NCI-H1092 (cell line): ENCODE measurements at regions not wholly inside any gene's neighbourhood (a gene's known extent, or its start where the extent isn't known, plus 50 kb on each side); places are given as distances from the start of the nearest gene placed in this dataset.

Experiments used
- DNase-seq: peaks from one replicate; lab custom pipeline; 2025; lab: John Stamatoyannopoulos, UW

DNA sequence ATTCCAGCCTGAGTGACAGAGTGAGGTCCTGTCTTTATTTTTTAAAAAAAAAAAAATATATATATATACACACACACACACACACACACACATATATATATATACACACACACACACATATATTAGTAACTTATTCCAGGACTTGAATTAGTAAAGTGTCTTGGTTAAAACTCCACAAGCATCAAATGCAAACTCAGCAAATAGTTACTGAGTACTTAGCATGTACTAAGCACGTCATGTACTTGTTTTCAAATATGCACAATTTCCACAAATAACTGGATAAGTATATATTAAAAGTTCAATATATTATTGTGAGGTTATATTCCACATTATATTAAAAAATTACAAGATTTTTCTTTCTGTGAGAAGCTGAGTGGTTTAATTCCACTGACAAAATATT lies 304.7 kb downstream of the ZEB2 start:
- DNase-seq = no peak

DNA sequence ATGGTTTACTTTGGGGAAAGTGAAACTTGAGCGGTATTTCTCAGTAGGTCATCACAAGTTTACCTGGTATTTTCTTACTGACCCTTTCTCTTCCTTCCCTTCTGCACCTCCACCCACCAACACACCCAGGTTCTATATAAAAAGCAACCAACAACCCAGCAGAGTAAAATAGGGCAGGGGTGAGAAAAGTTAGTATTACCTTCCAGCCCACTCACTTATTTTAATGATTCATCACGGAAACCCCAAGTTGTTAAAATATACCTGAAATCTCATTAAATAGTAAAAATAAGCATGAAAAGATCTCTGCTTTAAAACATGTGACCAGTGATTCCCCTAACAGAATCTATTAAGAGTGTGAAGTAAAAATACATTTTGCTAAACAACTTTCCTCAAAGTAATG lies 306.1 kb downstream of the ZEB2 start:
- DNase-seq = no peak

DNA sequence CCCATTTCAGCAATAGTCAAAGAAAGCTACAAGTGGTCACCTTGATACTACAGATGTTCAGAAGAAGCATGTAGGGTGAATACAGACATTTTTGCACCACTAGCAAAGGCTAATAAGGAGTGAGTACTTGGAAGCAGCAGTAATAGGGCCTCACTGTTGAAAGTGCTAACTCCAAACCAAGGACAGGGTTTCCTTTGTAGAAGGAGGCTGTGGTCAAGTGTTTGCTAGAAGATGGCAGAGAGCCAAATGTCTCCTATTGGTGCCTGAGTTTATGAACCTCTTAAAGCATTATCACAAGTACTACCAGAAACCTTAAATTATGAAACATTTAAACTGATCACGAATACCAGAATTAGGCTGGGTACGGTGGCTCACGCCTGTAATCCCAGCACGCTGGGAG lies 308.1 kb downstream of the ZEB2 start:
- DNase-seq = no peak

DNA sequence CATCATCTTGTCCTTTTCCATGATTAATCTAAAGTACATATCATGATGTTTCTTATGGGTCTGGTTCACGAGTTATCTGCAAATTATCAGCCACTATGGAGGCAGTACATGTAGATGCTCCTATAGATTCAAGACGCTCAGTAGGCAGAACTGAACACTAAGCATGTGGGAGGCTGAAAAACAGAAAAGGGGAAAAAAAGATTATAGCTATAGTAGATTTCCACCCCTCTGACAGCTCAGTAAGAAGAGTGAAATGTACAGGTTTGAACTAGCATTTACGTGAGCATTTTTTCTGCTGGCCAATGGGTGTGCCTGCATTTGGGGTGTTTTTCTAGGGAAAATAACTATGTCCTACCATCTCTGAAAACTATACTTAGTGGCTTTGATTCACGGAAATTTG lies 308.9 kb downstream of the ZEB2 start:
- DNase-seq = no peak

DNA sequence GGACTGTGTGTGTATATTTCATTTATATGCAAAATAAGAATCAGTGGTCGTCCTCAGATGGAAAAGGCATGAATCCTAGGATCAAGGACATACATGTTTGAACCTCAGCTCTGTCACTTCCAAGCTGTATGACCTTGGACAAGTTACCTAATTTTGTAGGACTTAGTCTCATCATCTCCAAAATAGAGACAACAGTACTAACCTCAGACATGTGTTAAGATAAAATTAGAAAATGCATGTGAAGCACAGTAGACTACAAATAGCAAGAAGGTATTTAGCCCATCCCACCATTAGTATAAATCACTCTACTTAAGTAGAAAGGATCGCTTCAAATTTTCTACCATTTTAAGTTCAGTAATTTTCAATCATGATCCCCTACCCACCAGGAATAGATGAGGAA lies 309.8 kb downstream of the ZEB2 start:
- no peak for DNase-seq

DNA sequence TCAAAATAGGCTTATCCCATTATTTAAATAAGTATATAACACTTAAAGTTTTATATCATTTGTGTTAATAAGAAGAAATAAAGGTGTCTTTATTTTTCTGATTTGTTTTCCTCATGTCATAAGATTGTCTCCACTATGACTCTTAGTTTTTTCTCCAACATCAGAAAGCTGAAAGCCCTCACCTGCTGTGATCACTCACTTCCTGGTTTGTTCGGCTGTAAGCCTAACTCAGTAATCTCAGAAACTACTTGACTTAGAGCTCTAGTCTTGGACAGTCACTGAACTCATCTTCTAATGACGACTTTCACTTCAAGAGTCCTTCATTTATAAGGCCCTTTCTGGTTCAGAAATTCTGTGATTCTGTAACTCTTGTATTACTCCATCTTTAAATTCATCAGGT lies 311.0 kb downstream of the ZEB2 start:
- no peak for DNase-seq

DNA sequence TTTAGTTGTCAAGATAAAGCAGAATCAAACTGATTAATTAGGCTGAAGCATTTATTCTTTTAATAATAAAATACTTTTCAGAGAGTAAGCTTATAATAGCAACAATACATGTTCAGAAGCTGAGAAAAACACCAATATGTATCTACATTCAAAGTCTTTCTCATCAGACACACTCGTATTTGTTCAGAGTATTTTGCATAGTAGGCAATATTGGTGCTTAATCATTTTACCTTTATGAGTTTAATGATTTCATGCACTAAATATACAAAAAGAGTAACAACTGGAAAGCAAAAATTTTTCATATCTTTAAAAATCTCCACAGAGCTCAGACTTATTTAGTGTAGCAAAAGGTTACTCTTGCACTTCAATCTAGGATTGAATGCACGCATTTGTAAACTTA lies 313.9 kb downstream of the ZEB2 start:
- DNase-seq = no peak

DNA sequence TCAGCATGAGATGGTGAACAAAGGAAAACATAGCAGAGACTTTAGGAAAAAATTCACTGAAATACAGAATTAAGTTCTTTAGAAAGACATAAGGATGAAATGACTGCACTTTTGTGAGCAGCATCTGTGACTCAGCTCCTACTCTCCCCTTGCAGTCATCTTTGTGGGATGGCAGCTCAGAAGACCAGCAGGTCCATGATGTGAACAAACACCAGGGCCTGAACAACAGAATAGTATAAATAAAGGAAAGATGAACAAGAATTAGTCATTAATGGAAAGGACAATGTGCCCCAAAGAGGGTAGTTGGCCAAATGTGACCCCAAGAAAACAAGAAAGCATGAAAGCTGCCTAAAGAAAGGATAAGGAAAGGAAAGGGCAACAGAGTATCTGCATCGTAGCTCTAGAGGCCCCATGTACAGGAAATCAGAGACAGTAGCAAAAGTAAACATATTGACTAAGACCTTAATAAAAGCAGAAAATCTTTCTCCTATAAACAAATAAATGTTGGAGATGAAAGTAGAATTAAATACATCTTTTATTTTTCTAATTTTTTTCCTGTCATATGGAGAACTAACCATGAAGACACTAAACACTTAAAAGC lies 318.0 kb downstream of the ZEB2 start:
- DNase-seq = no peak

DNA sequence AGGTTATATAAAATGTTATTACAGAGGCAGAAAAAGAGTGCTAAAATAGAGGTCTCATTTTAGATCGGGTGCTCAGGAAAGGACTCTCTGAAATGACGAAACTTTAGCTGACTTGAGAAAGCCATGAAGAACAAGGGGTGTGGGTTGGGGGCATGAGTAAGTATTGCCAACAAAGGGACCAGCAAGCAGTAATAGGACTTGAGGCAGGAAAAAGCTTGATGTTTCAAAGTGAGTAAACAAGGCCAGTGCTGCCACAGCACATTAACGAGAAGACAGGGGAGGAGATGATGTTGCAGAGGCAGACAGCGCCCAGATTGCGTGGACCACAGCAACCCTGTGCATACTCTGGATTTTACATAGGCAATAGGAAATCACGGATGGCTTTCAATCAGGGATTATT lies 318.8 kb downstream of the ZEB2 start:
- DNase-seq = no peak

DNA sequence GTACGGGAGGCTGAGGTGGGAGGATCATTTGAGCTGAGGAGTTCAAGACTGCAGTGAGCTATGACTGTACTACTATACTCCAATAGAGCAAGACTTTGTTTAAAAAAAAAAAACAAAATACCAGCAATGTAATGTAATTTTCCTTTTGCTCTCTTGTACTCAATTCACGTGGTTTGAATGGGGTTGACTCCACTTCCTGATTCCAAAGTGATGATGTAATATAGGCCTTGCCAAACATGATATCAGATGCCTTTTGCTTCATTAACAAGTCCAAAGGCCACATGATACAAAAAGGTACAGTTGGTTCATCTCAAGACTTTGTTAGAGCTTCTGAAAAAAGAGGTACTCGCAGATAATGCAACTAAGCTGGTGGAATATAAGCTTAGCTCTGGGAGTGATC lies 321.8 kb downstream of the ZEB2 start:
- DNase-seq = no peak

DNA sequence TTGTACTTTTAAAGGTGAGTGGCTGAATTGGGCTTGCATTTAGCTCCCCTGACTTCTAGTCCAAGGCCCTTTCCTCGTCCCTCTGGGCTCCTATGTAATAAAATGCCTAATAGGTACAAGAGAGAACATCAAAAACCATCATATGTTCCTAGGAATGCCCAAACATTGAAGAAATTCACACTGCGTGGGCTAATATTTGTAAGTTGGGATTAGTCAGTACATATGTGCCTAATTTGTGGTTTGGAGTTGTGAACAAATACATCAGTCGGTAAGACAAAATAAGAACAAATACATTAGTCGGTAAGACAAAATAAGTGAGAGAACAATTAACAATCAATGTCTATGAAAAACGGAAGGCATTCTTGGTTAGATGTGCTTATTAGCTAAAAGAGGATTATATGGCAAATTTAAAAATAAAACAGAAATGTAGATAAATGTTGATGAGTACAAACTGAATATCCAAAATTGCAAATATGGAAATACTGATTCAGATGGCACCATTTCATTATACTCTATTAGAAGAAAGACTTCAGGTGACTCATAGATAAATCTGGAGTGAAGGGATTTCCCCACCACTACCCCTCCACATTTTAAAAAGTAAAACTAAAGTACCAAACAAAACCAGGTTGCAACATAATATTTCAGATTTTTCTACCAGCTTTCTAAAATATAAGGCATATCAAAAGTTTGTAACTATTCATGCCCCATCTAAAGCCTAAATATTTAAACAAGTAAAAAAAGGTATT lies 325.4 kb downstream of the ZEB2 start:
- no peak for DNase-seq

DNA sequence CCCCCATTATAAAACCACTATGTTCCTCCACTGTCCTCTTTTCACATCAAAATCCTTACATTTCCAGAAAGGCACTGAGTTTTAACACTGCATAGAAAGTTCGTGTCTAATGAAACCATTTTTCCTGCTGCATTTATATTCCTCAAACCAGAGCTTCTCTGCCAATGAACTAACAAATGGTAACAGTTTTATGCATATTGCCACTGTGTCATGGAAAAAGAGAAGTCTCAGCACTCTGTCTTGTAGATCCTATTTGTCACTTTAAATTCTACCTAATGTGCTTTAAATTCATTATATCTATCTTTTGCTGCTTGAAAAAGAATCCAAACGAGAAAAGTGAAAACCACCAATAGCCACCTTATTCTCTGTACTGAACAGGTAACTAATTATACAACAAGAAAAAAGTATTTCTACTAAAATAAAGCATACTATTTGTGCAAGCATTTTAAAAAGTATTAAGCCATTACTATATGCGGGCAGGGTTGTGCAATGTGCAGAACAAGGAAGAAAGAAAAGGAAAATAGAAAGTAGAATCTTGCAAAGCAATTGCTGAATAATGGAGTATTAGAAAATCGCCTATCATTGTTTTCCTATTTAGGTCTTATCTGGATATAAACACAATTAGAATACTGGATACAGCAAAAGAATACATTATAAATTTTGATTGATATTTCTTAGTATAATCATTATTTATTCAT lies 328.9 kb downstream of the ZEB2 start:
- no peak for DNase-seq

DNA sequence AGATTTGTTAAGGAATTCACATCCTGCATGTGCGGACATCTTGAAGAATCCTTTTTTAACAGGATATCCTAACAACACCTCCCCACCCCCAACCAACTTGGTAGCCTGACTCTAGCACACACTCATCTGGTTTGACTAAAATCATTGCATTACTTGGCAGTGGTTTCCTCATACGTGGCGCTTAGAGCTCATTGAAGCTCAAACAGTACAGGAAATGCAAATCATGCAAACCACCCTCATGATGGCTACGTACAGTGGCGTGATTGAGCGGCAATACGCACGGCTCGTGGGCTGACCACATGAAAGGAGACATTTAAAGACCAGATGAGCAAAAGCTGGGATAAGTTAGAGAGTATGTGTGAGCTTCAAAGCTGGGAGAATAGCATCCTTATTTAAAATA lies 336.2 kb downstream of the ZEB2 start:
- no peak for DNase-seq

DNA sequence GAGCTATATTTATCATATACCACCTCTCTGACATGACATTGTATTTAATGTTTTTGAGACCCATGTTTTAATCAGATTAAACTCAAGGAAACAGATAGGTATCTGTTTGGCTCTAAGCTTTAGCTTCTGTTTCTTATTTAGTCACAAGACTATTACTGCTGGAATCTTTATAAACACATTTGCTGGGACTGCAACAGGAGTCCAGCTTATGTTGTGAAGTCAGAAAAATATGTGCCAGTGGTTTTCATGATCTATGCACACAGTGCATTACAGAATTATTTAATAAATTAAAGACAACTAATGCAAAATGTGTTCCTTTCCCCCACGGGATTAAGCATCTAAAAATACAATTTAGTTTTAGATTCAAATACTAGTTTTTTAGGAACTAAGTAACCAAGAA lies 338.9 kb downstream of the ZEB2 start:
- no peak for DNase-seq

DNA sequence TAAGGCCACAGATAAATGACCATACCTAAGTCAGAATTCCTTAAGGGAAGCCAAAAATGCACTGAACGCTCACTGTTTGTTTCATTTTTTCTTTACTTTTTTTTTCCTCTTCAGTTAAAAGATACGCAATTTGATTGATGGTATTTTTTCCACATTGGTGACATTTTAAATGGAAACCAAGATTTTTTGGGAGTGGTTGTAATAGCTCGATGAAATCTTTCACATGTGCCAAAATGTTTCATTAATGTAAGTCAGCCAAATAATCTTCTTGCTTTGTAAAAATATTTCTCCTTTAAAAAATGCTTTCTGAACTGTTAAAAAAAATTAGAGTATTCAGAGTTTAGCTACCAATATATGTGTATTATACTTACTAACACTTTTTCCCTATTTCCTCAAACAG lies 339.8 kb downstream of the ZEB2 start:
- DNase-seq = no peak

DNA sequence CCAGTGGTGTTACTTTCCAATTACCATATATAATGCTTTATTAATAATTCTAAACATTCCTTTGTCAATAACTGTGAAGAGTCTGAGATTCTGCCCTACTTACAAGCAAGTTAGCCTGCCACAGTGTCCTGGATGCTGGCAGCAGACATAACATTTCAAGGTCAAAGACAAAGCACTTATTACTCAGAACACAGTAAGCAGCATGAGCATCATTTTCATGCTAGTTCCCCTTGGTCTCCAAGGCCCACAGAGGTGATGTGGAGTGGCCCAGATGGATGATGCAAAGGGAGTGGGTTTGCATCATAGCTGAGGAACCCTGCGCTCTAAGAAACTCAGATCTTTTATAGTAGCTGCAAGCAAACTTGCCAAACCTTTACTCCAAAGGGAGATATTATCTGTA lies 349.7 kb downstream of the ZEB2 start:
- no peak for DNase-seq

DNA sequence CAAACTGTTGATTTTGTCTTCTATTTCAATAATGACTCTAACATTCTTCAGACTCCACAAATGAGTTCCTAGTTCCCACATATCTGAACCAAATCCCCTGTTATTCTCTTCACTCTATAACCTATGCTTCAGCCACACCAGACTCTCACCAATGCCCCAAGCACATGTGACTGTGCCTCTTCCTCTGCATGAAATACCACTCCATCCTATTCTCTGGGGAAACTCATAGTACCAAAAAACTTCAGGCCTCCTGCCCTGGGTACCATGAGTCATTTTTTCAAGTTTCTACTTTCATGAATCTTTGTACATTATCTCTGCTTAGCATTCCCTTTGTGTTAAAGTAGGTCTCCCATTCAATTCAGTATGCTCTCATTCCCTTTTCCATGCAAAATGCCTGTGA lies 353.2 kb downstream of the ZEB2 start:
- no peak for DNase-seq

DNA sequence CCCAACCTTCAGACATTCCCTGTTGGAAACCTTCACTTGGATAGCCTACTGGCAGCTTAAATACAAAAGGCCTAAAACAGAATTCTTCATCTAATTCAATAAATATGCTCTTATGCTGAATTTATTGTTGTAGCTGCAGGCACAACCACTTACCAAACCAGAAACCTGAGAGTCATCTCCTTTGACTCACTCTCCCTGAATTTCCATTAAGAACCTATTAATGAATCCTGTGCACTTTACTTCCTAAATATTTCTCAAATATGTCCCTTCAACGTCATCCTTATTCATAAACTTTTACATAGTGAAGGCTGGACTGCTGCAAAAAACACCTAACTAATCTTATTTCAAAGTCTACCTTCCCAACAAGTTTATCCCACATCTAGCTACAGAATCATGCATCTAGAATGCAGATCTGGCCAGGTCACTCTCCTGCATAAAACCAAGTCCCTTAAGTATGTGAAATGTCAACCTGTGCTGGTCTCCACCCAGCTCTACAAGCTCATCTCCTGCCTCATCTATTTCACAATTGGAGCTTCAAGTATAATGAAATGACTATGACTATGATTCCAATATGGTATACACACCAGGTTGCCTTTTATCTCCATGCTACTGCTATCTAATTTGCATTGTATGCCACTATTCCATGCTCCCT lies 354.2 kb downstream of the ZEB2 start:
- no peak for DNase-seq

DNA sequence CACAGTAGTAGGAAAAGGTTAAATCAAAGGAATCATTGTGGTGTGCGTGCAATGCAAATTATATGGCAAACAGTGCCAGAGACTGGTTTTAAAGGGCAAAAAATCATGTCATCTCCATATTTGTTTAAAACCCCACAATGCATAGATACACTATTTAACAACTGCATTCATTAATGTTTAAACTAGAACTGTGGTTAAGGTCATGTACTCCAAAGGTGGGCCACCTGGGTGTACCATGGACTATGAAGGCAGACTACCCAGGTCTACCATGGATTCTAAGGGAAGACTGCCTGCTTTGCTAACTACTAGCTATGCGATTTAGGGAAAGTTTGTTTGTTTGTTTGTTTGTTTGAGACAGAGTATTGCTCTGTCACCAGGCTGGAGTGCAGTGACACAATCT lies 356.3 kb downstream of the ZEB2 start:
- DNase-seq = no peak

DNA sequence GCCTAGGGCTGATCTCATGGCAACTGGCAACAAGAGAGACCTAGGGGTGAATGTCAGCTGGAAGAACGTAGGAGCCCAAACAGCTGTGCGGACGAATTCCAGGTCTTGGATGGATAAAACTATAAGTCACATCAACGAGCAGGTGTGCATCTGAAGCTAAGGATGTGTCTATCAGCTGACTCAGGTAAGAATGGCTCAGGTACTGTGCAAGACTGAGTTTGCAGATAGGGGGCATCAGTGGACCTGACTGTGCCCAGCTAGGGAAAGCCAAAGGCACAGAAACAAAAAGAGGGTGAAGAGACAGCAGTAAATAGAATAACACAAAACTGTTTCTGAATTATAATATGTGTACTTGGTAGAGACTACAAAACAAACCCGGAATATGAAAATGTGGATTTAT lies 357.3 kb downstream of the ZEB2 start:
- no peak for DNase-seq

DNA sequence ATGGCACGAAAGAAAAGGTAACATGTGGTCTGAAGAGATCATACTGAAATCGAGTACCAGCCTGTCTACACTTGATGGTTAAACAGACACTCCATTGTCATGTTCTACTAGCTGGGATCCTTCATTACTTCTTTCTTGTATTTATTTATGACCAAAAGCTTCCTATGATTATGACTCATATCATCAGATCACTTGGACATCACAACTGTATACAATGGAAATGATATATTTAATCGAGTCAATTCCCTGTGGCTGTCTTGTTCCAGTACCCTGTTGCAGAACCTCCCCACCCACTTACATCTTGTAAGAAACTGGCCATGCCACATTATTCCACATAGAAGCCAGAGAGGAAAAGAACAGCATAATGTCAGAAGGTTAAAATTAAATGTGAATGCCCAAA lies 358.9 kb downstream of the ZEB2 start:
- DNase-seq = no peak

DNA sequence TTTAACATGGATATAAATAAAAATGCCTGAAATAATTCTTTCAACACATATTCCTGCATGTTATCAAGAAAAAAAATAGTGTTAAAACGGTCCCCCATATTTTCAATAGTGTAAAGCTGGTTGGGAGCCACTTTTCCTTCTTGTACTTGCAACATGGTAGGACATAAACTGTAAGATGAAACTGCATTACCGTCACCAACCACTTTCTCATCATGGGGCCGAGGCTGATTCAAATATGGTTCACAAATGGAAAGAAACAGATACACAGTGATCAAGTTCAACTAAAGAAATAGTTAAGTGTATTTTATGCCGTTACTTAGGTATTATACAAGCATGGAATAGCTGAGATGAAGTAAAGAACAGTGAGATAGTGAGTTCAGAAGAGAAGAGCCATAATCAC lies 360.7 kb downstream of the ZEB2 start:
- DNase-seq = no peak

DNA sequence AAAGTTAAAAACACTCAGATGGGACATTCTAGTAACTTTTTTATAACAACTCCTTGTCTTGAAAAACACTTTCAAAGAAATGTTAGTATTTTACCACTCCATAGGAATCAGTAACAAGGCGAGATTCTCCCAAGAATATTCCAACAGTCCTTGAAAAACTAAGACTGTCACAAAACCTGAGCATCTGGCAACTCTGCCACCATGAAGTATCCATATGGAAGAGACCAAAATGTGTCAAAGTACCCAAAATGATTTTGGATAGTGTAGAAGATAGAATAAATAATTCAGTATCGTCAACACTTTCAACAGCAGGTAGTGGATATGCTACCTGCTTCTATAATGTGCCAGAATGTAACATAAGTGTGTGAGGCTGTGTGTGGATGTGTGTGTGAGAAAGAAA lies 361.8 kb downstream of the ZEB2 start:
- no peak for DNase-seq
